ENCODE measurements at regions not wholly inside any gene's neighbourhood (a gene's known extent, or its start where the extent isn't known, plus 50 kb on each side); places are given as distances from the start of the nearest gene placed in this dataset.

DNA sequence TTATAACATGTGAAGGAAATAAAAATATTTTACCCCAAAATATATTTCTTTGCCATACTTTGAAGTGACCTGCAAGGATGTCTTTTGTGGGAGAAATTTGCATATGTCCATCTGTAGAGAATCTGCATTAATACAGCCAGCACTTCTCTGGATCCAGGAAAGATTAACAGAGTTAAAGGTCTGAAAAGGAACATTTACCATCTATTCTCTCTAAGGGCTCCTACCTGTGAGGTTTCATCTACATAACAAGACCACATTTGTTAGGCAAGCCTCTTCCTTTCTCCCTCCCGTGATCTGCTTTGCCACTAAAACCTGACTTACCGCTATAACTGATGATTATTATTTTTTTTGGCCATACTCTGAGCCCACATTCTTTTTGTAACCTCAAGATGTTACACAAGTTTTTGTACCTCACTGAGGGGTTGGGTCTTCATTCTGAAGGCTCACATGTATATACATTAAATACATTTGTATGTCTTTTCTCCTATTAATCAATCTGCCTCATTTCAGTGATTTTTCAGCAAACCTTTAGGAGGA is 129.4 kb downstream of the AKR1D1 start:
- Histone ChIP-seq H3K36me3 (ENCODE audit: low read depth) (no peaks in the 10 kb centered on the region), H3K4me3 (ENCODE audit: severe bottlenecking) (no peak overlapping the region), H3K4me1 (ENCODE audit: insufficient read depth, poor library complexity, severe bottlenecking) (no peaks in the 10 kb centered on the region), H3K27ac (ENCODE audit: poor library complexity, severe bottlenecking) (no peak overlapping the region), H3K9me3 (ENCODE audit: severe bottlenecking) (no peaks in the 10 kb centered on the region), H3K27me3 (ENCODE audit: insufficient read depth, poor library complexity, severe bottlenecking) (no peaks in the 10 kb centered on the region)
- DNase-seq (ENCODE audit: low spot score) (no peak), ATAC-seq (ENCODE audit: low read depth) (no peak)
- TF ChIP-seq, protein P1, sequence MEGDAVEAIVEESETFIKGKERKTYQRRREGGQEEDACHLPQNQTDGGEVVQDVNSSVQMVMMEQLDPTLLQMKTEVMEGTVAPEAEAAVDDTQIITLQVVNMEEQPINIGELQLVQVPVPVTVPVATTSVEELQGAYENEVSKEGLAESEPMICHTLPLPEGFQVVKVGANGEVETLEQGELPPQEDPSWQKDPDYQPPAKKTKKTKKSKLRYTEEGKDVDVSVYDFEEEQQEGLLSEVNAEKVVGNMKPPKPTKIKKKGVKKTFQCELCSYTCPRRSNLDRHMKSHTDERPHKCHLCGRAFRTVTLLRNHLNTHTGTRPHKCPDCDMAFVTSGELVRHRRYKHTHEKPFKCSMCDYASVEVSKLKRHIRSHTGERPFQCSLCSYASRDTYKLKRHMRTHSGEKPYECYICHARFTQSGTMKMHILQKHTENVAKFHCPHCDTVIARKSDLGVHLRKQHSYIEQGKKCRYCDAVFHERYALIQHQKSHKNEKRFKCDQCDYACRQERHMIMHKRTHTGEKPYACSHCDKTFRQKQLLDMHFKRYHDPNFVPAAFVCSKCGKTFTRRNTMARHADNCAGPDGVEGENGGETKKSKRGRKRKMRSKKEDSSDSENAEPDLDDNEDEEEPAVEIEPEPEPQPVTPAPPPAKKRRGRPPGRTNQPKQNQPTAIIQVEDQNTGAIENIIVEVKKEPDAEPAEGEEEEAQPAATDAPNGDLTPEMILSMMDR (IDR thresholded peaks at IDR 0.05; ENCODE audit: poor library complexity, severe bottlenecking), result no peak

DNA sequence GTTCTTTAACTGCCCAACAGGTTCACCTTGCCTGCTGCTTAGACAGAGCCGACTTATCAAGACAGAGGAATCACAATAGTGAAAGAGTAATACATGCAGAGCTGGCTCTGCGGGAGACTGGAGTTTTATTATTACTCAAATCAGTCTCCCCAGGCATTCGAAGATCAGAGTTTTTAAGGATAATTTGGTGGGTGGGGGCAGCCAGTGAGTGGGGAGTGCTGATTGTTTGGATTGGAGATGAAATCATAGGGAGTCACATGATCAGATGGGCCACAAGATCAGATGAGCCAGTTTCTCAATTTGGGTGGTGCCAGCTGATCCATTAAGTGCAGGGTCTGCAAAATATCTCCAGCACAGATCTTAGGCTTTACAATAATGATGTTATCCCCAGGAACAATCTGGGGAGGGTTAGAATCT is 131.3 kb downstream of the AKR1D1 start:
- no peaks in the 10 kb centered on the region for H3K4me1 ChIP-seq (ENCODE audit: insufficient read depth, poor library complexity, severe bottlenecking)
- no peaks in the 10 kb centered on the region for H3K27me3 ChIP-seq (ENCODE audit: insufficient read depth, poor library complexity, severe bottlenecking)
- no peaks in the 10 kb centered on the region for H3K9me3 ChIP-seq (ENCODE audit: severe bottlenecking)
- DNase-seq (ENCODE audit: low spot score) (no peak), ATAC-seq (ENCODE audit: low read depth) (no peak)
- H3K36me3 ChIP-seq (ENCODE audit: low read depth), result no peaks in the 10 kb centered on the region
- H3K4me3 ChIP-seq (ENCODE audit: severe bottlenecking), result no peak overlapping the region
- no peak overlapping the region for H3K27ac ChIP-seq (ENCODE audit: poor library complexity, severe bottlenecking)
- TF ChIP-seq, protein P1 (IDR thresholded peaks at IDR 0.05; ENCODE audit: poor library complexity, severe bottlenecking), result no peak

DNA sequence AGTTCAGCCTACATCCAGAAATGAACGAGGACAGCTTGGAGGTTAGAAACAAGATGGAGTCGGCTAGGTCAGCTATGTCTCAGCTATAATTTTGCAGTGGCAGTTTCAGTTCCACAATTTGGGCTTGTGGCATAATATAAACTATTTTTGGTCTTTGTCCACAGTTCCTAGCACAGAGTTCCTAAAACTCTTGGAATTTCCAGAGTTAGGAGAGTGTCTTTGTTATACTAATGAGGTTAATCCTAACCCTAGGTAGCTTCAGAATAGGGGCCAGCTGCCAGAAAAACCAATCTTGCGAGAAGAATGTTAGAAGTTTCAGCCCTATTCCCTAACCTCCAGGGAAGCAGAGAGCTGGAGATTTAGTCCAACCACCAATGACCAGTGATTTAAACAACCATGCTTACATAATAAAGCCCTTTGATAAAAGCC is 131.9 kb downstream of the AKR1D1 start:
- Histone ChIP-seq H3K9me3 (ENCODE audit: severe bottlenecking) (no peaks in the 10 kb centered on the region), H3K4me1 (ENCODE audit: insufficient read depth, poor library complexity, severe bottlenecking) (no peaks in the 10 kb centered on the region), H3K36me3 (ENCODE audit: low read depth) (no peaks in the 10 kb centered on the region), H3K27ac (ENCODE audit: poor library complexity, severe bottlenecking) (no peak overlapping the region), H3K4me3 (ENCODE audit: severe bottlenecking) (no peak overlapping the region), H3K27me3 (ENCODE audit: insufficient read depth, poor library complexity, severe bottlenecking) (no peaks in the 10 kb centered on the region)
- no peak for DNase-seq (ENCODE audit: low spot score)
- TF ChIP-seq, protein P1 (IDR thresholded peaks at IDR 0.05; ENCODE audit: poor library complexity, severe bottlenecking), result no peak
- no peak for ATAC-seq (ENCODE audit: low read depth)

DNA sequence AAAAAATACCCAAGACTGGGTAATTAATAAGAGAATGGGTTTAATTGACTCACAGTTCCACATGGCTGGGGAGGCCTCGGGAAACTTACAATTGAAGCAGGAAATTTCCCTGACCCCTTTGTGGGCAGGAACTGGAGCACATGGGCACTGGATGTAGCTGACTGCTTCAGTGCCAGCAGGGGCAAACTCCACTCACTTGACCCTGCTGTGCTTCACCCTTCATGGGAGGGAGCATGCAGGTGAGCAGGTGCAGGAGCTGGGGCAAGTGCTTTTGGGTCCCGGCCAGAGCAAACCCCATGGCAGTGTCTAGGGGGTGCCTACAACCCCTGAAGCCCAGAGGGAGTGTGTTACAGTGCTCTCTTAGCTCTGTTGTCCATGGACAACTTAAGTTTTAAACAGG is 132.6 kb downstream of the AKR1D1 start:
- Histone ChIP-seq H3K27ac (ENCODE audit: poor library complexity, severe bottlenecking) (no peak overlapping the region), H3K9me3 (ENCODE audit: severe bottlenecking) (no peaks in the 10 kb centered on the region), H3K4me3 (ENCODE audit: severe bottlenecking) (no peak overlapping the region), H3K4me1 (ENCODE audit: insufficient read depth, poor library complexity, severe bottlenecking) (no peaks in the 10 kb centered on the region), H3K27me3 (ENCODE audit: insufficient read depth, poor library complexity, severe bottlenecking) (no peaks in the 10 kb centered on the region), H3K36me3 (ENCODE audit: low read depth) (no peaks in the 10 kb centered on the region)
- TF ChIP-seq, protein P1 (IDR thresholded peaks at IDR 0.05; ENCODE audit: poor library complexity, severe bottlenecking), result no peak
- no peak for DNase-seq (ENCODE audit: low spot score)
- ATAC-seq (ENCODE audit: low read depth), result no peak

DNA sequence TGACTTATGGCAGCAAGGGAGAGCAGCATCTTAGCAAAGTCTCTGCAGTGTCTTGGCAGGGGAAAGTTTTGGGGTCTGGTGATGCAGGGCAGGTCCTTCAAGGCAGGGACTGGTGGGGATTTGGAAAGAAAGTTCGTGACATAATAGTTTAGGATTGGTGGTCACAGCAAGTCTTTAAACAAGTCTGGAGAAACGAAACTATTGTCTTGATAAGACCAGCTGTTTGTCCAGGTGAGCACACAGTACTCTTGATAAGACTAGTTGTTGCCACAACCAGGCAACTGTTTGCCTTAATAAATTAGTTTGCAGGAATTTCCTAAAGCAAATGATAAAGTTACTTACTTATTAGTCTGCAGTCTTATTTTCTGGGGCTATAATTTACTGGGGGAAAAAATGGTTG is 136.1 kb downstream of the AKR1D1 start:
- no peak for ATAC-seq (ENCODE audit: low read depth)

More for the DNA sequence above, 136.1 kb downstream of the AKR1D1 start:
- no peaks in the 10 kb centered on the region for H3K4me1 ChIP-seq (ENCODE audit: insufficient read depth, poor library complexity, severe bottlenecking)
- H3K27me3 ChIP-seq (ENCODE audit: insufficient read depth, poor library complexity, severe bottlenecking), result no peaks in the 10 kb centered on the region
- no peaks in the 10 kb centered on the region for H3K9me3 ChIP-seq (ENCODE audit: severe bottlenecking)
- H3K36me3 ChIP-seq (ENCODE audit: low read depth), result no peaks in the 10 kb centered on the region
- no peak for DNase-seq (ENCODE audit: low spot score)
- no peak overlapping the region for H3K27ac ChIP-seq (ENCODE audit: poor library complexity, severe bottlenecking)
- TF ChIP-seq, protein P1 (IDR thresholded peaks at IDR 0.05; ENCODE audit: poor library complexity, severe bottlenecking), result no peak
- no peak overlapping the region for H3K4me3 ChIP-seq (ENCODE audit: severe bottlenecking)
